Lung (tissue), 11 donors: ENCODE measurements at regions not wholly inside any gene's neighbourhood (a gene's known extent, or its start where the extent isn't known, plus 50 kb on each side); places are given as distances from the start of the nearest gene placed in this dataset.

Experiments used
- ATAC-seq: fragments of 200-7000 bp; cut with Tn5 transposase; one replicate; pipeline ENCODE4 v1.9.1; 2020; ENCODE audit warnings: moderate number of reproducible peaks; ENCODE audit not compliant: insufficient read depth, low FRiP score
- DNase-seq, 3 donors: peaks; one replicate each; pipeline ENCODE4 v3.0.0-alpha.2; 2013 to 2017
- H3K27ac ChIP-seq, 2 donors: one replicate each; pipeline ENCODE4 v1.5.1; 2013; ENCODE audit warnings: mild to moderate bottlenecking in 2 of 2, moderate library complexity in 2 of 2, control low read depth in 1 of 2, inconsistent platforms in 1 of 2, low read depth in 1 of 2, low read length in 1 of 2
- H3K27me3 ChIP-seq, 3 donors: one replicate each; pipeline ENCODE4 v1.5.1; 2013; ENCODE audit warnings: low read length in 2 of 3; ENCODE audit not compliant: control insufficient read depth in 3 of 3, insufficient read depth in 3 of 3
- H3K36me3 ChIP-seq, 4 donors: one replicate each; pipeline ENCODE4 v1.5.1; 2013; ENCODE audit warnings: low read length in 4 of 4, mild to moderate bottlenecking in 1 of 4, moderate library complexity in 1 of 4; ENCODE audit not compliant: control insufficient read depth in 4 of 4, insufficient read depth in 4 of 4
- H3K4me1 ChIP-seq, 5 donors: one replicate each; pipeline ENCODE4 v1.5.1; 2013; ENCODE audit warnings: low read length in 5 of 5, mild to moderate bottlenecking in 2 of 5, moderate library complexity in 1 of 5; ENCODE audit not compliant: control insufficient read depth in 5 of 5, insufficient read depth in 5 of 5
- H3K4me3 ChIP-seq: one replicate; pipeline ENCODE4 v1.5.1; 2013; ENCODE audit warnings: mild to moderate bottlenecking, control low read depth, moderate library complexity
- H3K9ac ChIP-seq, 2 donors: one replicate each; pipeline ENCODE4 v1.5.1; 2013; ENCODE audit warnings: low read length in 2 of 2, control low read depth in 1 of 2; ENCODE audit not compliant: insufficient read depth in 1 of 2
- H3K9me3 ChIP-seq, 4 donors: one replicate each; pipeline ENCODE4 v1.5.1; 2013; ENCODE audit warnings: low read length in 3 of 4, mild to moderate bottlenecking in 1 of 4, moderate library complexity in 1 of 4; ENCODE audit not compliant: control insufficient read depth in 4 of 4, insufficient read depth in 3 of 4
- WGBS, 2 donors: extraction: QIAGEN DNeasy Blood & Tissue Kit; methylation state at CpG; one replicate each; pipeline ENCODE4 v1.1.7; 2013; 5-methylcytosine and 5-hydroxymethylcytosine counted together
- TF ChIP-seq, protein P1 (sequence below): IDR thresholded peaks from 2 replicates; pipeline ENCODE4 v1.5.1; 2012; ENCODE audit warnings: mild to moderate bottlenecking; ENCODE audit errors: control extremely low read depth, extremely low read depth
- donor health status: control.
- donor health status: control.
- donor health status: Bipolar disorder and iron deficiency.
- donor health status: healthy.
- donor health status: DM: yes; HTN: yes; CAD: no.

DNA sequence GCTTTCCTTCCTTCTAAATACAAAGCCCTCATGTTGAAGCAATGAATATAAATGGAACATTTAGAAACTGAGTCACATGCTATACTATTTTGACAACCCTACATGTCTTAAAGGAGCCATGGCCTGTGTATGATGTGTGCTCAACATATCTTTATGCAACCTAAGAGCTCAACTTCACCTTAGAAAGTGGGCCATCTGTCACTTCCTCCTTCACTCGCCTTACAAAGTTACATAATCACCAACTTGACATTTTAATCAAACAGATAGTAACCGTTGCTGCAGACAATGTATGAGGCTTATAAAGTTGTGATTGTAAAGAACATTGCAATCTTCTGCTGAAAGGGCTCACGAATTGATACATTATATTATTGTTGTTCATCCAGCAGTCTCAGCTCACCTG is 163.6 kb downstream of the SERPINI1 start:
- Histone ChIP-seq H3K9me3 (no peaks in the 10 kb centered on the region), H3K36me3 (no peaks in the 10 kb centered on the region), H3K9ac (no peak overlapping the region), H3K27ac (no peak overlapping the region), H3K4me1 (no peaks in the 10 kb centered on the region), H3K27me3 (no peaks in the 10 kb centered on the region), H3K4me3 (no peak overlapping the region)
- TF ChIP-seq, protein P1, sequence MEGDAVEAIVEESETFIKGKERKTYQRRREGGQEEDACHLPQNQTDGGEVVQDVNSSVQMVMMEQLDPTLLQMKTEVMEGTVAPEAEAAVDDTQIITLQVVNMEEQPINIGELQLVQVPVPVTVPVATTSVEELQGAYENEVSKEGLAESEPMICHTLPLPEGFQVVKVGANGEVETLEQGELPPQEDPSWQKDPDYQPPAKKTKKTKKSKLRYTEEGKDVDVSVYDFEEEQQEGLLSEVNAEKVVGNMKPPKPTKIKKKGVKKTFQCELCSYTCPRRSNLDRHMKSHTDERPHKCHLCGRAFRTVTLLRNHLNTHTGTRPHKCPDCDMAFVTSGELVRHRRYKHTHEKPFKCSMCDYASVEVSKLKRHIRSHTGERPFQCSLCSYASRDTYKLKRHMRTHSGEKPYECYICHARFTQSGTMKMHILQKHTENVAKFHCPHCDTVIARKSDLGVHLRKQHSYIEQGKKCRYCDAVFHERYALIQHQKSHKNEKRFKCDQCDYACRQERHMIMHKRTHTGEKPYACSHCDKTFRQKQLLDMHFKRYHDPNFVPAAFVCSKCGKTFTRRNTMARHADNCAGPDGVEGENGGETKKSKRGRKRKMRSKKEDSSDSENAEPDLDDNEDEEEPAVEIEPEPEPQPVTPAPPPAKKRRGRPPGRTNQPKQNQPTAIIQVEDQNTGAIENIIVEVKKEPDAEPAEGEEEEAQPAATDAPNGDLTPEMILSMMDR: no peak
- WGBS, 2 donors: 31% methylated on average over 3 of the region's 3 CpGs
- DNase-seq (no peak), ATAC-seq (no peak)

DNA sequence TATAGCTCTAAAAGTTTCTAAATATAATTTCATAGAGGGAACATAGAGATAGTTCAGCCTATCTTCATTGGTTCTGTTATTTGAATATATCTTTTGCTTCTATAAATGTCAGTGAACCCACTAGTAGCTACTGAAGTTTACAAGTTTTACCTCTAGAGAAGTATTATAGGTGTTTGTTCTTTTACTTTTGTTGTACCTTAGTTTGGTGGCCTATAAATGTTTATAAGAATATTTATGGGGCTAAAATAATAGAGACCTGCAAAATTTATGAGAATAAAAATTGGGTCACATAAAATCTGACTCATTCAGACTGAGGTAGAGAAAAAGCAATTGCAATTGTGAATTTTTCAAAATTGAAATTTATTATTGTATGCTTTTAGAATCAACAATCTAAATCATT is 162.6 kb downstream of the SERPINI1 start:
- TF ChIP-seq, protein P1: no peak
- no peaks in the 10 kb centered on the region for H3K36me3 ChIP-seq
- no peaks in the 10 kb centered on the region for H3K4me1 ChIP-seq
- no peak overlapping the region for H3K27ac ChIP-seq
- ATAC-seq: no peak
- H3K27me3 ChIP-seq: no peaks in the 10 kb centered on the region
- no peak overlapping the region for H3K4me3 ChIP-seq
- DNase-seq: no peak
- H3K9me3 ChIP-seq: no peaks in the 10 kb centered on the region
- no peak overlapping the region for H3K9ac ChIP-seq

DNA sequence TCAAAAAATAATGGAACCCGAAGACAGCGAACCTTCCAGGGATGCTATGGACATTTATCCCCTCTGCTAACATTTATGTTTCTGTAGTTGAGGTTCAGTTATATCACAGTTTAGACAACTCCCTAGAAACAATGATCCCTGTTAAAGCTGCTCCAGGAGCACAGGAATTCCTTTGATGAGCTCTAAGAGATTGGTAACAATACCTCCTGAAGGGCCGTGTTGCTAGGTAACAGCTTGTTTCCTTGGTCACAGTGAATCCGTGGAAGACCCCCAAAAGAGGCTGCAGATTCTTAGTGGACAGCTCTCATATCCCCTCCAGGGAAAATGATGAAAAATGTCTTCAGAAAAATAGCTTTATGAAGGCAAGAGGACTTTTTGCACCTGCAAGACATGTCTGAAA is 160.2 kb downstream of the SERPINI1 start:
- Histone ChIP-seq H3K4me3 (no peak overlapping the region), H3K9ac (no peak overlapping the region), H3K4me1 (no peaks in the 10 kb centered on the region), H3K36me3 (no peaks in the 10 kb centered on the region), H3K9me3 (no peaks in the 10 kb centered on the region), H3K27me3 (no peaks in the 10 kb centered on the region), H3K27ac (no peak overlapping the region)
- WGBS, 2 donors: 64 to 85% methylated on average over 4 of the region's 4 CpGs
- ATAC-seq (no peak), DNase-seq (no peak)
- TF ChIP-seq, protein P1: no peak

DNA sequence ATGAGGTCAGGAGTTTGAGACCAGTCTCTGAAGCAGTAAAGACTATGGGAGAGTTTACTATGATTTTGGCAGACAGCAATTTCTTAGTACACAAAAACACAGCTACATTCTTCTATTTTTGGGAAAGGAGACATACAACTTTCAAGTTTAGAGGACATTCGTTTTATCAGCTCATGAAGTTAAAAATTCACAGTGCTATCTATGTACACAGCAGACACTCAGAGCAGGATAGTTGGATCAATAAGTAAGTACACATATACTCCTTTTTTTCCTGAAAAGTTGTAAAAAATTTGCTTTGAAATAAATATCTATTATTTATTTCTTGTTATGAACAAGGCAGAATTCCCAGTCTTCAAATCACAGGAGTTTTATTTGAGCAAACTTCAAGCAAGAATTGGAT is 159.7 kb downstream of the SERPINI1 start:
- Histone ChIP-seq H3K9ac (no peak overlapping the region), H3K27ac (no peak overlapping the region), H3K4me1 (no peaks in the 10 kb centered on the region), H3K4me3 (no peak overlapping the region), H3K27me3 (no peaks in the 10 kb centered on the region), H3K36me3 (no peaks in the 10 kb centered on the region), H3K9me3 (no peaks in the 10 kb centered on the region)
- TF ChIP-seq, protein P1: no peak
- ATAC-seq (no peak), DNase-seq (no peak)
- WGBS, 2 donors: 88 to 90% methylated on average over 1 of the region's 1 CpG
